NOMO-1 treated with DMSO at 0.1 percent for 48 hours (cell line): ENCODE measurements at regions not wholly inside any gene's neighbourhood (a gene's known extent, or its start where the extent isn't known, plus 50 kb on each side); places are given as distances from the start of the nearest gene placed in this dataset.
A peak's percentile ranks its signal among the peaks of the same experiment; 100 is the strongest.

Source experiments
- DNase-seq: peaks from one replicate; lab custom pipeline; 2025; ENCODE audit not compliant: unreplicated experiment; lab: John Stamatoyannopoulos, UW

DNA sequence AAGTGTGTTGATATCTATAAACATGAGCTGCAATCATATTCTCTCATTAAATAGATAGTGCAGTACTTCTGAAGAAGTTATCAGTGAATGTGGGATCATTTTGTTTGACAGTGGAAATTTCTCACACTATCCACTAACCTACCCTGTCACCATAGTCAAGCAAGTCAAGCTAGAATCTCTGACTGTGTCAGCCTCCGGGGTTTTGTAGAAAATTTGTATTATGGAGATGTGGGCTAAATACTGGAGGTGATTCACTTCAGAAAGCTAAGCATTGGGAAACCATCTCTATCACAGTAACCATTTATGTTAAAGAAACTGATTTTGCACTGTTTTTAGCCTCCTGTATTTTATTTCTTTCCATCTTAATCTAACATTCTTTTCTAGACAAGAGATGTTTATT, 126.6 kb upstream of the CREB1 start:
- no peak for DNase-seq

DNA sequence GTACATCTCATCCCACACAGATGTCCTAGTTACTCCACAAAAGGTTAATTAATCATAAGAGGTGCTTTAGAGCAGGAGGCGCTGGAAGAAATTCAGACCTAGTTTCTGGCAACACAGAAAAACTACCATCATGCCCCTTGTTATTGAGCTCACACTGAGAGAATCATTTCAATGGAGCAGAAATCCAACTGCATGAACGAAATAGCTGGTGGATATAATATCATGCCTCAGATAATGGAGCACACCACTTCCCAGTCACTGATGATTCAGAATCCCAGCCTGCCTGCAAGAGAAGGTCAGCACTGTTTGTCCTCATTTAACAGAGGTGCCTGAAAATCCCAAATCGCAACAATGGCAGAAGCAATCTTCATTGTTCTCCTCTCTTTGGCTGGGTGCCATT, 125.8 kb upstream of the CREB1 start:
- DNase-seq: no peak

DNA sequence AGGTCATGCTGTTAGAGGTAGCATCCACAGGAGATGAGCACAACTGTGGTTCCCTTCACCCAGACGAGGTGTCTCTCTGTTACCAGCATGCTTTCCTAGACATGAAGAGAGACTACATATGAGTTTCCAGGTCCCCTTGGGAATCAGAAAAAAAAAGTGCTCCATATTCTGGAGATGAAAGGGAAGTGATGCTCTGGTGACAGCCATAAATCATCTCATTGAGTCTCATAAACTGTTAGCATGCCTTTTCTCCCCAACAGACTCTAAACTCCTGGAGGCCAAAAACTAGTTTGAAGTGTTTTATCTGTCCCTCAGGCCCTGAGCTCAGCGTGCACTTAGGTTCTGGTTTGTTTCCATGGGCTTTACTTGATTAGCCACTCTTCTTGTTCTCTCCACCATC, 124.6 kb upstream of the CREB1 start:
- DNase-seq: no peak

DNA sequence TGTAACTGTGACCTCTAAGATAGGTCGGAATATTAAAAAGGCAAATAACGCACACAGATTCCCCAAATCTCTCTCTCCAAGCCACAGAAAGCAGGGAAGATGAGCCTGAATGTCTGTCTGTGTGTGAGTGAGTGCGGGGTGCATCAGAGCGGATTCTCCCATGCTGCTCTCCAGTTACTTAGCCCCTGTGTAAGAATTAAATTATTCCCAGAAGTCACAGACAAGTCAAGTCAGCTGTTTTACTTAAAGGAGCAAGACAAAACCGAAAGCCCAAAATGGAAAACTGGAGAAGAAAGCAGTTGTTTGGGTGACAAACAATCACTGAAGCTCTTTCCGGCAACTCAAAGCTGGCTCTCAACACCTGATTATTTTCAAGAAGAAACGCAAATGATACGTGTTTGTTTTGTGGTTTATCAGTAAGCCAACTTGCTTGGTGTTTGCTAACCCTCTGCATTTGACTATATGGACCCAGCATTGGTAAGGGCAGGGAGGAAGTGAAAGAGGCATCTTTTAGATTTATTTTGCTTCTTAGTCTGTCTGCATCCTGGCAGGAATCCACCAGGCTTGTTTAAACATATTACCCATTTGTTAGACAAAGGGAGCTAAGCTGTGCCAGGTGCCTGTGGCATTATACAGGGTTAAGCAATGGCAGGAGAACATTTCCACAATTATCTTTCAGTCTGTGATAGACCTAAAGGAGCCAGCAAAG, 121.5 kb upstream of the CREB1 start:
- DNase-seq: peak; percentile 27

DNA sequence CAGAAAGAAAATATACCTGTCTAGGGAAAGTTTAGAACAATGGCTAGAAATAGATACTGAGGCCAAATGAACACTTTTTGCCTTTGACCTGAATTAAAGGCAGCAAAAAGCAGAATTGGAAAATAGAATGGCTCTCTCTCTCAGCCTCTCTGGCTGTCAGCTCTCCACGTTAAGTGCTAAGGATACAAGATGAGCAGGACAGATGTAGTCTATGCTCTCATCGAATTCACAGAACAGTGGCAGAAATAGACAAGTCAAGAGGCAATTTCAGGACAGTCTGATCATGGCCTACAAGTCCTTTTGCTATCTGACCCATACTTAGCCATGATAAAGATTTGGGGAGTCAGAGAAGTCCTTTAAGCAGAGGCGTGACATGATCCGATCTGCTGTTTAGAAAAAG, 120.2 kb upstream of the CREB1 start:
- no peak for DNase-seq

DNA sequence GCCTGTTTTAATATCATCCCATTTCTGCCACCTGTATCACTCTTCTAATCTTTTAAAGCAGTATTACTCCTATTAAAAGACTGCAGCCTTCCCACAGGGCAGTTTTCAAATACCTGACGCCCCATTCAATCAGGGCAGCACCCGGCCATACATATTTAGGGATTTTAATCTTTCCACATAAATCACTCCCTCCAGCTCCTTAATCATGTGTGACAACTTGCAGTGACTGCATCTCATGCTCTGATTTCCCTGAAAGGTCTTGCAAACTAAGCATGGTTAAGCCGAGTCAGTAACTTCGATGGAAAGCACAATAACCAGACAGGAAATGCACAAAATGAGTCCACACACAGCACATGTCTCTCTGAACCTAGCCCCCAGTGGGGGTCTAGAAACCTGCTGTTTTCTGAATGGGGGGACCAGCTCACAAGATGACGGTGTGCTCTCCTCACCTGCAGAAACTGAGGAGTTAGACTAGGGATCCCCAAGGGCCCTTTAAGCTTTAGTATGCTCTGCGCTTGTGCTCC, 116.9 kb upstream of the CREB1 start:
- DNase-seq: no peak

DNA sequence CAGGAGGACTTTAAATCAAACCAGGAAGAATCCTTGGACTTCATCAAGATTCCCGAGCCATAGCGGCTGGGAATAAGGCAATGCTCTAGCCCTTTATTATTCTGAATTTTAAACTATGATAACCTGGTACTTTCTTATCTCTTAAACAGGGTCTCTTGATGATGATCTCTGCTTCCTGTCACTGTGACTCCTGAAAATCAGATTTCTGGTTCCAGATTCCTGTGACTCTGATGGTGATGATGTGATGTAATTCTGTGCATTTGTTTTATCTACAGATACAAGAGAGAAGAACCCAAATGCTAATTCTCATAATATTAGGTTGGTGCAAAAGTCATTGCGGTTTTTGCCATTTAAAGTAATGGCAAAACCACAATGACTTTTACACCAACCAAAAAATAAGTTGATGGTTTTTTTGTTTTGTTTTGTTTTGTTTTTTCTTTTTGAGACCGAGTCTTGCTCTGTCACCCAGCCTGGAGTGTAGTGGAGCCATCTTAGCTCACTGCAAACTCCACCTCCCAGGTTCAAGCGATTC, 116.3 kb upstream of the CREB1 start:
- no peak for DNase-seq

DNA sequence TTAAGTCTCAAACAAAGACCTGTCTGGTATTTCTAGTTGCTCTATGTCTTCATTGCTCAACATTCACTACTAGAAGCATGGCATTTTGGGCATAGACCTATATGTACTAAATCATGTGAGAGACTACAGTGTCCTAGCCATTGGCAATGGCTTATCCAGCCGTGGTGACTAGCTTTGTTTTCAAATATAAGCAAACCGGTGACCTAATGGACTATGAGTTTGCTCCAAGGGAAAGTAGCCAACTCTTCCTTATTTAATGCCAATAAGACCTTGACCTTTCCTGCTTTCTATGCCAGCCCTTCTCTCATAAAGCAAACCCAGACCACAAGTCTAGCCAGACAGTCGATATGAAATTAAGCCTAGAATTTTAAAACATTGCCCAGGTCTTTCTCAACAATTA, 113.7 kb upstream of the CREB1 start:
- no peak for DNase-seq

DNA sequence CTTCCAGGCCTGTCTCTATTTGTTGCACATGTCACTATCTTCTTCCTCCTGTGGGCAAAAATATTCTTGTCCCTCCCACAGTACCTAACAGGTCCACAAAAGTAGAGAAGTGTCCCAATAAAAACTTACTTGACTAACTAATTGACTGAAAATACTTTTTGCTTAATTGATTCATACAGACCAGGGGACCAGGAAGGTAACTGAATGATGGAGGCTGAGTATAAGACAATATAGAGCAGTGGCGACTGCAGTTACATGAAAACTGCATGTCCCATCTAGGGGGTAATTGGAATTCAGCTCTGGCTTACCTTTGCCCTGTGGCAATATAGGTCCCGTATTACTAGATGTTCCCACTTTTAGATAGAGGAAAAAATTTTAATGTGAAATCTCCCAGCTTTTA, 112.9 kb upstream of the CREB1 start:
- DNase-seq: no peak

DNA sequence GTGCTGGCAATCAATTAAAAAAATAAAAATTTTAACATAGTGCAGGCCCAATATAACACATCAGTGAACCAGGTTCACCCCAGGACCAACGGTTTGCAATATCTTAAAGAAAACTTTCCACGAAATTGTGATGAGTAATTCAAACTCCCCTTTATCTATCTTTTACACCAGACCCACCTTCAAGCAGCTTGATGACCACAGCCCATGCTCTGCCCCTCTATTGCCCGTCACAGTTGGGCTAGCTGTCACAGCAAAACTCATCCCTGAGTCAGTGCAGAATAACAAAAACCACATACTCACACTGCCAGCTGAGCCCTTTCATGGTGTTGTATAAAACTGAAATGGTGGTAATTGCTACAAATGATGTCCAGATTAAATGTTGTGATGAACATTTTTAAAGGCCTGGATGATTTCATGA, 112.5 kb upstream of the CREB1 start:
- DNase-seq: no peak

DNA sequence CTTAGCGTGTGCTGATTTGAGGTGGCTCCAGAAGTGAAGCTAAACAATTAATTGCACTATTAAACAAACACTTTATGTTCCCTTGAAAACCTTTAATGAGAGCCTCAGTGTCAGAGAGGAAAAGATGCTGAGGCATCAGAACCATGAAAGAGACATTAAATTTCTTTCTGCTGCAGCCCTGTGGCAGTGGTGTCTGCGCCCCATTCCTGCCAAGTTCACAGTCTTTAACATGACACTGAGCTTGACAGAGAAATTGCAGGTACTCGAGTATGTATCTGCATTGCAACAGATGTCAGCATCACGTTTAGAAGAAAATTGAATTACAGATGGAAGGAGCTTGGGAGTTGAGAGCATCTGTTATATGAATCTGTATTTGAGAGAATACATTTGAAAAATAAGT, 111.3 kb upstream of the CREB1 start:
- DNase-seq: no peak

DNA sequence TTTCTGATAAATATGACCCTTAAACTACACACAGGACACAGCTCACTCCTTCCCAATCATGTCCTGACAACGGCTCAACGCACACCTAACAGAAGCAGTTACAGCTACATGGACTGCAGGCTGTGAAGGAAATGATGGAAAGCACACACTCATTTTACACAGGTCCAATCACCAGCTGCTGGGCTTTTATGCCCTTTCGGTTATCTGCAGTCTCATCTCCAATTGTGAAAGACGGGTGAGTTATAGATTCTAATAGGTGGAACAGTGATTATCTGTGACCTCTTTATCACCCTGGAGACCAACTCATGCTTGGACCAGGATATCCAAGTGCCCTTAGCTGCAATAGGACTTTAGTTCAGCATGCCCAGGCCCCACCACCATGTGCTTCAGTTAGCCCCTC, 110.4 kb upstream of the CREB1 start:
- DNase-seq: no peak

DNA sequence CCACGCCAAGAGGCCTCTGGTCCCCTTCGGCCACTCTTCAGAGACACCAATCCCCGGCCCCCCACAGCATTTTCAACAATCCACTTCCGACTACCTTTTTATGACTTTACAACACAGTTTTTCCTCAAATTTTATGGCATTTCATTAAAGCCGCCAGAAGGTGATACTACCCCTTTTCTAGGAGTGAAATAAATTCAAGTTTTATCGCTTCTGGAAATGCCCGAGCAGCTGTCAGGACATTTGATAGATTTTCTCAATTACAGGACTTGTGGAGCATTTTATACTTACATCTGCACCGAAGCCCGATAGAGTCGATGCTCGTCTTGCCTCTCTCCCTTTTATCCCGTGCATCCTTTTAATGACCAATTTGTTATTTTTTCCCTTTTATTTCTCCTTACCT, 108.1 kb upstream of the CREB1 start:
- DNase-seq: no peak

DNA sequence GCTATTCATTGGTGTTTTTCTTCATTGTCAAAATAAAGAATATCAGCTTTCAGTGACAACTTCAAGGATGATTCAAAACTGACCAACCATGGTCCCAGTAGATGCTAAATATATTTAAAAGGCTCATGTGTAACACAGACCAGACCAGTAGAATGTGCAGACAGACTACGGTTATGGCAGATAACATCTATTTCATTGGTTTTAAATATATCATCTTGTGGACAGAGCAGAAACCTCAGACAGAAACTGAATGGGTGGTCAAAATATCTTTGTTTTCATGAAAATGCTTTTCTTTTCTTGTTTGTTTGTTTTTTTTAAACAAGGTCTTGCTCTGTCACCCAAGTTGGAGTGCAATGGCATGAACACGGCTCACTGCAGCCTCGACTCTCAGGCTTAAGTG, 107.4 kb upstream of the CREB1 start:
- DNase-seq: no peak

DNA sequence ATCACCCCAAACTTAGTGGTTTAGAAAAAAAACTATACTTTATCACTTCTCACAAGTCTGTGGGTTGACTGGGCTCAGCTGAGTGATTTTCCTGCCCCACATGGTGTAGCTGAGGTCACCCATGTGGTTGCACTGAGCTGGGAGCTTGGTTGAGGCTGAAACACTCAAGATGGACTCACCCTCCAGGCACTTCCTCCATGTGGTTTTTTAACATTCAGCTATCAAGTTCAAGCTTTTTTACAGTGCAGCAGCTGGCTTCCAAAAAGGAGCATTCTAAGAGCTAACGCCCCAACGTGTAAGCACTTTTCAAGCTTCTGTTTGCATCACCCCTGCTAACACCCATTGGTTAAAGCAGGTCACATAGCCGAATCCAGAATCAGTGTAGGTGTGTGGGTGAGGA, 105.9 kb upstream of the CREB1 start:
- DNase-seq: peak; percentile 91

DNA sequence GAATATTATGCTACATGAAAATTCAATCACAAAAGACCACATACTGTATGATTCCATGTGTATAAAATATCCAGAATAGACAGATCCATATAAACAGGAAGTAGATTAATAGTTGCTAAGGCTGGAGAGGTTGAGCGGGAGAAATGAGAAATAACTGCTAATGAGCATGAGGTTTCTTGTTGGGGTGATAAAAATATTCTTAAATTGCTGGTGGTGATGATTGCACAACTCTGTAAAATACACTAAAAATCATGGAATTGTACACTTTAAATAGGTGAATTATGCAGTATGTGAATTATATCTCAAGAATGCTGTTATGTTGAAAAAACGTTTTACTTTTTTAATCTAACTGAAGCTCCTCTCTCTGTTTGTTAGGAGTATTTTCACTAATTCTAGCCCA, 101.8 kb upstream of the CREB1 start:
- no peak for DNase-seq

DNA sequence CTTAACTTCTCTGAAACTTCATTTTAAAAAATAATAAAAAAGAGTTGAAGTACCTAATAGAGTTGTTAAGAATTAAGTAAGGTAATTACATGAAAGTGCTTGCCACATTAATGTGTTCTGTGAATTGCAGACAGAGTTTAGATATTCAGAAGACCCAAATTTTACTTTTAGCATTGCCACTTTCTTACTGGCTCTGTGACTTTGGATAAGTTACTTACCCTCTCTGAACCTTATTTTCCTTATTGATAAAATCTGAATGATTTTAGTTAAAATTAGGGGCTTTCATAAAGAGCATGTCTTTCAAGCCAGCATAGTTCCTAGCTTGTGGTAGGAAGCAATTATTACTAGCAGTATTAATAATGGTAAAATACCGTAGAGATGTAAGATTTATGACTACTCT, 101.2 kb upstream of the CREB1 start:
- no peak for DNase-seq

DNA sequence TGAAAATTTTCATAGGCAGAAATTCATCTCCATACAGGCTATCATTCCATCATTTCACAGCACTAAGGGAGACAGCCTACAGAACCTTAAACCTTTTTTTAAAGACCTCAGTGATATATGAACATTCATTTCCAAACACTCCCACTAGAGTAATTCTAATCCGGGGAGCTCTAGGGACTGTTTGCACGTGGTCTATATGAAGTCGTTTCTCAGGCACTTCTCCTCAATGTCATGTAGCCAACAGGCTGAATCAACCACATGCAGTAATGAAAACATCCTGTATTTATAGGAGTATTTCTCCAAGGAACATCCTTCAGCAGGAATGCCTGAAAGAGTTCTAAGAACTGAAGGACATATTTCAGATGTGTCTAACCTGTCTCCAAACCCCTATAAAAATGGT, 97.3 kb upstream of the CREB1 start:
- DNase-seq: no peak

DNA sequence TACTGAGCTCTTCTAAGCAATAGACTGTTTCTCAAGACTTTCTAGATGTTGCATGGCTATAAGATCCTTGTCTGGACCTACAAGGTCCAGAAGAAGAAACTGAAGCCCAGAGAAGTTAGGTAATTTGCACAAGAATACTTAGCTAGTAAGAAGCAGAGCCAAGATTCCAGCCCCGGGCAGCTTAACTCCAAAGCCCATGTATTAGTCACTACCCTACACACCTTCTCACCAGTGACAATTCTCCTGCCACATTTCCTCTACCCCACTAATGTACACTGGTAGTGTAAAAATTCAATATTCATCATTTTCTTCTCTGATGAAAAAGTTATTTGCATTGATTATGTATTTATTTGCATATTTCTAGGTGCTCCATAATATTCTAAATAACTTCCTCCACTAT, 95.5 kb upstream of the CREB1 start:
- DNase-seq: no peak

DNA sequence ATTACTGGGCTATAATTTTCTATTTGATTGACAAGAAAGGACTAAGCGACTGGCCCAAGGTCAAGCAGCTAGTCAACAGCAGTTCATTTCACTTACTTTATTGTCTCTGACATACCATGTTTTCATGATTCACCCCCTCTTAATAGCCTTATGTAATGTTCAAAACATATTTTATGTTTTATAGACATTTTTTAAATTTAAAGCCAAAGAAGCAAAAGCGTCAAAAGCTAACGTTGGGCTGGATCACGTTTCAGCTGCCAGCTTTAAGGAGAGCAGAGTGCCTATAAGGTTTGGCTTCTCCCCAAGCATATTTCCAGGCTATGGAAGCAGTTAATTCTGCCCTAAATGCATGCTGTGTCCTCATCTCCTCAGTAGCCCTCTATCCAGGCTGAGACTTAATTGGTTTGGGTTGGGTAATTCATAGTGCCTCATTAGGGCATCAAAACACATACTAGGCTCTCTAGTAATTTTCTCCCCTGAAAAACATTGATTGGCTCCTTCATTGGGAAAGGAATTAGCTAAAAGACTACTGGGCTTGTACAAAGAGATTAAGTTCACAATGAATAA, 94.8 kb upstream of the CREB1 start:
- no peak for DNase-seq

DNA sequence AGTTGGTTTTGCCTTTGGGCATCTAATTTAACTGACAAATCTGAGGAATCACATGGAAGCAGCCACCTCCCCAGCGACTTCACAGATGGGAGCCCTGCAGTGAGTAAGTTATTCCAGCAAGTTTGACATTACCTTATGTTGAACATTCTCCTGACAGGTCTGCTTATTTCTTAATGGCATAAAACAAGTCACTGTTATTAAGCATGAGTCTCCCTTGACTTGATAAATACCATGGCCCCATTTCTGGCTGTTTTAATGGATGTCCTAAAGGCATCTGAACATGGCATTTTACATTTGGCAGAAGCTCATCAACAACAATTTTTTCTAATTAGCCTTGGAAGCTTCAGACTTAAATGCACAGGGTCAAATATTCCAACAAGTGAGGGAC, 92.6 kb upstream of the CREB1 start:
- DNase-seq: no peak

DNA sequence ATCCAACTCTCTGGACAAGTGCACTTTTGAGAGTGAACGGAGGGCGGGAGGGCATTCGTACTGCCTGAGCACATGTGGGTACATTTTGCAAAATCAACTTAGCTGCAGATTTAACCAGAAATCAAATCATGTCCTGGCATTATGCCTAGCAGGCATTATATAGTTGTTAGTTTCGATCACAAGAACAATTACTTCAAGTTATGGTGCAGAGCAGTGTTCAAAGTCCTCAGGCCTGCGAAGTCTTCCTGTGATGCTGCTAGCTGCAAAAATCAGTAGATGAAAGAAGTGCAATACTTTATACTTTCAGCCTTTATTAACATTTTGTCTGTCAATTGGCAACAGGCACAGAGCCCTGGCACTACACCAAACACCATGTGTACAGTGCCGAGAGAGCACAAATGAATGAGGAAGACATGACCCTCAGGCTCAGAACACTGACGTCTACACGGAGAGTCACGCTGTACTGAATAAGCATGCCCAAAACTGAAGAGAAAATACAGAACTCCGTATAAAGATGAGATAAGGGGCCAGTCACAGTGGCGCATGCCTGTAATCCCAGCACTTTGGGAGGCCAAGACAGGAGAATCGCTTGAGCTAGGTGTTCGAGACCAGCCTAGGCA, 92.1 kb upstream of the CREB1 start:
- no peak for DNase-seq
